BLaER1 treated with 17β-estradiol and CSF1 and Interleukin-3, amounts not matched to agents 10 nM and 100 nM (cell line): ENCODE measurements at regions not wholly inside any gene's neighbourhood (a gene's known extent, or its start where the extent isn't known, plus 50 kb on each side); places are given as distances from the start of the nearest gene placed in this dataset.

Experiments
- H3K27ac ChIP-seq, 11 experiments: shearing (Covaris generic); formaldehyde crosslinking; 2 replicates each; pipeline ENCODE4 v1.8.1; 2022
- H3K27me3 ChIP-seq, 11 experiments: shearing (Covaris generic); formaldehyde crosslinking; 2 replicates each; pipeline ENCODE4 v1.8.1; 2022
- H3K36me3 ChIP-seq, 11 experiments: shearing (Covaris generic); formaldehyde crosslinking; 2 replicates each; pipeline ENCODE4 v1.8.1; 2022
- H3K4me1 ChIP-seq, 10 experiments: shearing (Covaris generic); formaldehyde crosslinking; 2 replicates each; pipeline ENCODE4 v1.8.1; 2022
- H3K4me2 ChIP-seq, 11 experiments: shearing (Covaris generic); formaldehyde crosslinking; 2 replicates each; pipeline ENCODE4 v1.8.1; 2022
- H3K4me3 ChIP-seq, 10 experiments: shearing (Covaris generic); formaldehyde crosslinking; 2 replicates each; pipeline ENCODE4 v1.8.1; 2022
- H3K9ac ChIP-seq, 11 experiments: shearing (Covaris generic); formaldehyde crosslinking; 2 replicates each; pipeline ENCODE4 v1.8.1; 2022
- H3K9me3 ChIP-seq, 11 experiments: shearing (Covaris generic); formaldehyde crosslinking; replicated peaks in 1 of 11; 2 replicates each; pipeline ENCODE4 v1.8.1; 2022
- H4K20me1 ChIP-seq, 11 experiments: shearing (Covaris generic); formaldehyde crosslinking; 2 replicates each; pipeline ENCODE4 v1.8.1; 2022
- Cebpa-rat ChIP-seq, 11 experiments: shearing (Covaris generic); IDR thresholded peaks; 2 replicates each; pipeline ENCODE4 v1.8.1; 2022

- TF ChIP-seq Cebpa-rat (IDR thresholded peaks at IDR 0.05), result no peak
- H3K4me3 ChIP-seq, result no peak overlapping the region
- H3K4me2 ChIP-seq, result no peak overlapping the region
- H3K36me3 ChIP-seq, result no peaks in the 10 kb centered on the region
- H3K27me3 ChIP-seq, result no peaks in the 10 kb centered on the region
- peaks cover 0 to 6% (median 0%) of the 10 kb centered on the region in 10 experiments; a peak in 5 of 20 replicates for H3K4me1 ChIP-seq
- H3K27ac ChIP-seq, result no peak overlapping the region
- no peak overlapping the region for H3K9ac ChIP-seq
- H3K9me3 ChIP-seq, result no peaks in the 10 kb centered on the region
- no peaks in the 10 kb centered on the region for H4K20me1 ChIP-seq
Measured at GRCh38 chr1:168443899-168444298, 99.9 kb downstream of the XCL2 start.

- no peak for TF ChIP-seq Cebpa-rat (IDR thresholded peaks at IDR 0.05)
Measured at GRCh38 chr1:168443356-168443755, 100.4 kb downstream of the XCL2 start.

GRCh38 chr1:168442931-168443330 lies 100.9 kb downstream of the XCL2 start:
- Histone ChIP-seq H3K4me3 (no peak overlapping the region), H3K27ac (no peak overlapping the region), H3K9me3 (no peaks in the 10 kb centered on the region), H3K4me2 (no peak overlapping the region), H3K27me3 (no peaks in the 10 kb centered on the region), H3K4me1 (peaks cover 0 to 6% (median 0%) of the 10 kb centered on the region in 10 experiments; a peak in 5 of 20 replicates), H3K36me3 (no peaks in the 10 kb centered on the region), H3K9ac (no peak overlapping the region), H4K20me1 (no peaks in the 10 kb centered on the region)
- no peak for TF ChIP-seq Cebpa-rat (IDR thresholded peaks at IDR 0.05)

More at GRCh38 chr1:168443356-168443755, 100.4 kb downstream of the XCL2 start:
- Histone ChIP-seq H3K27me3 (no peaks in the 10 kb centered on the region), H3K4me3 (no peak overlapping the region), H3K9ac (no peak overlapping the region), H3K36me3 (no peaks in the 10 kb centered on the region), H3K4me2 (no peak overlapping the region), H4K20me1 (no peaks in the 10 kb centered on the region), H3K27ac (no peak overlapping the region), H3K9me3 (no peaks in the 10 kb centered on the region), H3K4me1 (peaks cover 0 to 6% (median 0%) of the 10 kb centered on the region in 10 experiments; a peak in 5 of 20 replicates)

GRCh38 chr1:168441745-168442144 lies 102.1 kb downstream of the XCL2 start:
- no peak for TF ChIP-seq Cebpa-rat (IDR thresholded peaks at IDR 0.05)
- no peaks in the 10 kb centered on the region for H3K9me3 ChIP-seq
- H3K36me3 ChIP-seq, result no peaks in the 10 kb centered on the region
- H3K4me3 ChIP-seq, result no peak overlapping the region
- H4K20me1 ChIP-seq, result no peaks in the 10 kb centered on the region
- H3K27me3 ChIP-seq, result no peaks in the 10 kb centered on the region
- peaks cover 0 to 6% (median 0%) of the 10 kb centered on the region in 10 experiments; a peak in 5 of 20 replicates for H3K4me1 ChIP-seq
- no peak overlapping the region for H3K9ac ChIP-seq
- no peak overlapping the region for H3K4me2 ChIP-seq
- H3K27ac ChIP-seq, result no peak overlapping the region

DNA sequence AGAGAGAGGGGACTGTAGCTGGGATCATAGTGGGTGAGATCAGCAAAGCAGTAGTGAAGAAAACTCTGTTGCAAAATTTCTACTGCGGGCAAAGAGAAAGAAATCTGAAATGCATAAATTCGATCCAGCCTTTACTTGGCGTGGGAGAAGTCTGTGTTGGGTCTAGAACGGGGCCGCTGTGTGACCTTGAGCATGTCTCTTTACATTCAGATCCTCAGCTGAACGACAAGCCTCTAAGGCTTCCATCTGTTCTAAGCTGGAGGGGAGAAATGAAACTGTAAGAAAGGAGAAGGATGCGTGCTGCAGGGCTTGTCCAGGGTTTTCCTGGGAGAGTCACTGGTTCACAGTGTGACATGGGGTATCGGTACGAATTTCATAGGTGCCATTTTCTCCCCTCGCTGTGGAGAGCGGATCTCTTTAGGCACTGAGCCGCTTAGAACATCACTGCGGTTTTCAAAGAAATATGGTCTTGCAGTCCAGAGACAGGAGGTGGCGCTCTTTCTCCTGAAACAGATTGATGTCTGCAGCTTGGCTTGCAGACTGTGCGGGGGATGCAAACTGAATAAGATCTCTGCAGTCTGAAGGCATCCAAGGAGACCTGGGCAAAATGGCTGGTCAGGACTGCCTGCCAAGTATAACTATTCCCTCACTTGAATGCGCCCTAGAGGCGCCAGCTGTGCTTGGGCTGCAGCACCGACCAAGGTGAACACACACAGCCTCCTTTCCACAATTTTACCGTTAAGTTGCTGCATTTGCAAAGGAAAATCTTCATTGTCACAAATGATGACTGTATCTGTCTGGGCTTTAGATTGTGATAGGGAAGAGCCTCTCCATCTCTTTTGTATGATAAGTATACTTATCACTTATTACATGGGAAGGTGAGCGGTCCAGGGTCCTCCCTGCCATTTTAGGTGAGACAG lies 104.1 kb downstream of the XCL2 start:
- no peak overlapping the region for H3K4me3 ChIP-seq

DNA sequence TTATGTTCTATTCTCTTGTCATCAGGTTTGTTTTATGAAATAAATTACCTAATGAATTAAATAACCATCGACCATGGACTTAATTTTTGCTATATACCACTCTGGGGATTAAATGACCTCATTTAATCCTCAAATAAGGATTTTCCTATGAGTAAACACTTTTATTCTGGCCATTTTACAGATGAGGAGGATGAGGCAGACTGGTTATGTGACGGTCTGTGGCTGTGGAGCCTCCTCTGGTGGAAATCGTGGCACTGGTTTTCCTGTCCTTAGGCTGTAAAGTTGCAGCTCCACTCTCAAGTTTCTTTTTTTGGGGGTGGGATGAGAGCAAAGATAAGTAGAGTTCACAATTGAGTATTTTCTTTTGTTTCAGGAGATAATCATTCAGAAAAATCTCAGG lies 105.2 kb downstream of the XCL2 start:
- no peak for TF ChIP-seq Cebpa-rat (IDR thresholded peaks at IDR 0.05)

More for the DNA sequence above, 104.1 kb downstream of the XCL2 start:
- Histone ChIP-seq H3K36me3 (no peaks in the 10 kb centered on the region), H3K4me1 (peaks cover 0 to 6% (median 0%) of the 10 kb centered on the region in 10 experiments; a peak in 5 of 20 replicates), H4K20me1 (no peaks in the 10 kb centered on the region), H3K9me3 (no peaks in the 10 kb centered on the region), H3K4me2 (peak overlapping the region in 9 of 11 experiments; percentile 9 to 56 (median 31); a peak in 12 of 22 replicates), H3K27ac (no peak overlapping the region), H3K9ac (no peak overlapping the region), H3K27me3 (no peaks in the 10 kb centered on the region)
- TF ChIP-seq Cebpa-rat (IDR thresholded peaks at IDR 0.05), result no peak

DNA sequence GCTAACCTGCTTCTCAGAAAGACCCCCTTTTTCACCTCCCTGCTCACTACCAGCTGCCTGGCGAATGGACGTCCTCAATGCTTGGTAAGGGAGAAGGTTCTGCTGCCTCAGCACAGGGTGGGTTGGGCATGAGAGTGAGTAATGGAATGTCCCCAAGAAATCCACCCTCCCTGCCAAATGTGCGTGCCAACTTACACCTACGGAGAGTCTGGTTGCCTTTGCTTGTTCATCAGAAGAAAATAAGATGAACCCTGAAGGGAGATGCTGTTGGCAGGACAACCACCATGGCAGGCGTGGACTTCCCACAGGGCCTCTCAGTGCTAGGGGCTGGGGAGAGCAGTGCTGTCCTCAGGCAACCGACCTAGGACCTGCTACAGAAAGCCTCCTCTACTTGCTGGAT lies 106.0 kb downstream of the XCL2 start:
- Histone ChIP-seq H3K27me3 (no peaks in the 10 kb centered on the region), H3K4me3 (no peak overlapping the region), H3K27ac (no peak overlapping the region), H3K4me2 (no peak overlapping the region), H3K9ac (no peak overlapping the region), H3K36me3 (no peaks in the 10 kb centered on the region), H3K9me3 (no peaks in the 10 kb centered on the region), H3K4me1 (peaks cover 0 to 6% (median 0%) of the 10 kb centered on the region in 10 experiments; a peak in 5 of 20 replicates), H4K20me1 (no peaks in the 10 kb centered on the region)
- TF ChIP-seq Cebpa-rat (IDR thresholded peaks at IDR 0.05), result no peak

More for the DNA sequence above, 105.2 kb downstream of the XCL2 start:
- H3K9me3 ChIP-seq, result no peaks in the 10 kb centered on the region
- no peak overlapping the region for H3K9ac ChIP-seq
- H3K4me2 ChIP-seq, result no peak overlapping the region
- no peak overlapping the region for H3K27ac ChIP-seq
- H3K4me3 ChIP-seq, result no peak overlapping the region
- no peaks in the 10 kb centered on the region for H3K27me3 ChIP-seq
- H3K36me3 ChIP-seq, result no peaks in the 10 kb centered on the region
- peaks cover 0 to 6% (median 0%) of the 10 kb centered on the region in 10 experiments; a peak in 5 of 20 replicates for H3K4me1 ChIP-seq
- H4K20me1 ChIP-seq, result no peaks in the 10 kb centered on the region

DNA sequence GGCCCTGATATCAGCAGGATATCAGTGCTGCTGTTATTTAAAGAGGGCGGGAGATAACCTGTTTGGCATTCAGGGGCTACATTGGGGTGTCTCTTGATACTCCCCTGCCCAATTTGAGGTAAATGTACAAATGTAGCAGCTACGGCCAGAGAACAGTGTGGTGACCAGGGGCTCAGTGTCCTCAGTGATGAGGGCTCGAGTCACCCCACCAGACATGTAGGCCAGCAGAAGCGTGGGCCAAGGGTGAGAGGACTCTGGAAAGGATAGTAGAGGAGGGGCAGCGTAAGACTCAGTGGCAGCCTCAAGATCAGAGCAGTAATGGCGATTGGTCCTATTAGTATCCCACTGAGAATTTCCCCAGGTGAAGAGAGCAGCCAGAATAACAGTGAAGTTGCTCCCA lies 108.4 kb downstream of the XCL2 start:
- no peak for TF ChIP-seq Cebpa-rat (IDR thresholded peaks at IDR 0.05)
- Histone ChIP-seq H3K9ac (no peak overlapping the region), H3K4me3 (no peak overlapping the region)

GRCh38 chr1:168433238-168433637 lies 110.6 kb downstream of the XCL2 start:
- Histone ChIP-seq H3K4me2 (no peak overlapping the region), H3K27ac (no peak overlapping the region), H4K20me1 (no peaks in the 10 kb centered on the region), H3K27me3 (no peaks in the 10 kb centered on the region), H3K9ac (no peak overlapping the region), H3K36me3 (no peaks in the 10 kb centered on the region), H3K4me1 (no peaks in the 10 kb centered on the region; a peak in 1 of 20 replicates), H3K9me3 (no peaks in the 10 kb centered on the region), H3K4me3 (no peak overlapping the region)
- TF ChIP-seq Cebpa-rat (IDR thresholded peaks at IDR 0.05), result no peak

More for the DNA sequence above, 108.4 kb downstream of the XCL2 start:
- Histone ChIP-seq H3K4me1 (peaks cover 0 to 6% (median 0%) of the 10 kb centered on the region in 10 experiments; a peak in 5 of 20 replicates), H3K27ac (no peak overlapping the region), H3K36me3 (no peaks in the 10 kb centered on the region), H3K9me3 (no peaks in the 10 kb centered on the region), H3K4me2 (no peak overlapping the region), H4K20me1 (no peaks in the 10 kb centered on the region), H3K27me3 (no peaks in the 10 kb centered on the region)
